Stomach (tissue), 8 donors: ENCODE measurements at regions not wholly inside any gene's neighbourhood (a gene's known extent, or its start where the extent isn't known, plus 50 kb on each side); places are given as distances from the start of the nearest gene placed in this dataset.

ENCODE experiments used
- DNase-seq, 2 donors: peaks; one replicate each; pipeline versions ENCODE4 v3.0.0 to v3.0.0-alpha.2; 2013 to 2019
- H3K27ac ChIP-seq, 5 donors: fragments of 200-600 bp in 4 of 5; sonication (generic) in 4 of 5; one replicate each; pipeline ENCODE4 v1.5.1; 2013 to 2019; ENCODE audit warnings: mild to moderate bottlenecking in 1 of 5, moderate library complexity in 1 of 5
- H3K27me3 ChIP-seq, 3 donors: fragments of 200-600 bp; sonication (generic); one replicate each; pipeline ENCODE4 v1.5.1; 2017 to 2019; ENCODE audit warnings: mixed run types in 1 of 3
- H3K36me3 ChIP-seq, 4 donors: fragments of 200-600 bp; sonication (generic); 1 replicate in 3 of 4; 2 replicates in 1 of 4; pipeline ENCODE4 v1.5.1; 2016 to 2019
- H3K4me1 ChIP-seq, 4 donors: fragments of 200-600 bp; sonication (generic); one replicate each; pipeline ENCODE4 v1.5.1; 2016 to 2019
- H3K4me3 ChIP-seq, 4 donors: fragments of 200-600 bp; sonication (generic) in 3 of 4; one replicate each; pipeline ENCODE4 v1.5.1; 2016 to 2019; ENCODE audit warnings: mild to moderate bottlenecking in 1 of 4
- H3K9me3 ChIP-seq, 4 donors: fragments of 200-600 bp; sonication (generic); one replicate each; pipeline ENCODE4 v1.5.1; 2016 to 2019
- CTCF ChIP-seq, 7 experiments: fragments of 450-650 bp in 4 of 7; fragments of 200-600 bp in 3 of 7; sonication (generic) in 3 of 7; IDR thresholded peaks; one replicate each; pipeline ENCODE4 v1.5.1; 2016 to 2019; ENCODE audit warnings: antibody characterized with exemption in 7 of 7, control low read depth in 2 of 7, mild to moderate bottlenecking in 1 of 7
- EP300 ChIP-seq: sonication (generic); formaldehyde crosslinking; IDR thresholded peaks from one replicate; pipeline ENCODE4 v1.6.1; 2017; ENCODE audit warnings: antibody characterized with exemption
- POLR2A ChIP-seq, 4 donors: fragments of 450-650 bp; IDR thresholded peaks; one replicate each; pipeline ENCODE4 v1.6.1; 2016; ENCODE audit warnings: antibody characterized with exemption in 4 of 4, control low read depth in 2 of 4, mild to moderate bottlenecking in 1 of 4, moderate library complexity in 1 of 4
- POLR2AphosphoS5 ChIP-seq, 3 donors: sonication (generic); formaldehyde crosslinking; IDR thresholded peaks; one replicate each; pipeline ENCODE4 v1.6.1; 2016; ENCODE audit warnings: antibody characterized with exemption in 3 of 3
- WGBS, 5 donors: extraction: QIAGEN DNeasy Blood & Tissue Kit in 3 of 5; methylation state at CpG; one replicate each; pipeline versions ENCODE4 v1.1.5 to v1.1.7; 2013 to 2018; 5-methylcytosine and 5-hydroxymethylcytosine counted together
- intact Hi-C: fragments of 100-400 bp; cut with DNase I; formaldehyde crosslinking; loops from one replicate; pipeline ENCODE4 v1.15.1; 2023; ENCODE audit warnings: low total_unique reads
- donor health status: healthy with polysubstance abuse.
- donor health status: Bipolar disorder and iron deficiency.
- donor health status: healthy.

GRCh38 chr13:70593716-70594115, 485.5 kb upstream of the KLHL1 start:
- WGBS, 5 donors = 44 to 53% (median 49%) methylated on average over 3 of the region's 3 CpGs
- DNase-seq = no peak
- no peak for TF ChIP-seq CTCF (IDR thresholded peaks at IDR 0.05)
- TF ChIP-seq EP300 = no peak
- no peak for TF ChIP-seq POLR2A (IDR thresholded peaks at IDR 0.05)
- TF ChIP-seq POLR2AphosphoS5 (IDR thresholded peaks at IDR 0.05) = no peak
- Histone ChIP-seq H3K27me3 (no peaks in the 10 kb centered on the region), H3K36me3 (no peaks in the 10 kb centered on the region), H3K9me3 (no peaks in the 10 kb centered on the region), H3K4me3 (no peak overlapping the region), H3K27ac (no peak overlapping the region), H3K4me1 (no peaks in the 10 kb centered on the region)
- intact Hi-C loops = no loop called here

GRCh38 chr13:70585109-70585508, 476.9 kb upstream of the KLHL1 start:
- no peaks in the 10 kb centered on the region for H3K27me3 ChIP-seq
- TF ChIP-seq EP300 (no peak), POLR2A (IDR thresholded peaks at IDR 0.05) (no peak), CTCF (IDR thresholded peaks at IDR 0.05) (no peak), POLR2AphosphoS5 (IDR thresholded peaks at IDR 0.05) (no peak)
- intact Hi-C loops = no loop called here
- H3K9me3 ChIP-seq = no peaks in the 10 kb centered on the region
- 72 to 92% (median 86%) methylated on average over 4 of the region's 4 CpGs for WGBS, 5 donors
- no peaks in the 10 kb centered on the region for H3K4me1 ChIP-seq
- H3K27ac ChIP-seq = no peak overlapping the region
- H3K36me3 ChIP-seq = no peaks in the 10 kb centered on the region
- no peak for DNase-seq
- no peak overlapping the region for H3K4me3 ChIP-seq

- no peaks in the 10 kb centered on the region for H3K36me3 ChIP-seq
- no peaks in the 10 kb centered on the region for H3K4me1 ChIP-seq
- no peaks in the 10 kb centered on the region for H3K27me3 ChIP-seq
- DNase-seq = no peak
- H3K9me3 ChIP-seq = no peaks in the 10 kb centered on the region
- no peak overlapping the region for H3K27ac ChIP-seq
- intact Hi-C loops = no loop called here
- TF ChIP-seq POLR2AphosphoS5 (IDR thresholded peaks at IDR 0.05) (no peak), EP300 (no peak), CTCF (IDR thresholded peaks at IDR 0.05) (no peak), POLR2A (IDR thresholded peaks at IDR 0.05) (no peak)
- H3K4me3 ChIP-seq = no peak overlapping the region
Measured at GRCh38 chr13:70580825-70581224, 472.6 kb upstream of the KLHL1 start.

GRCh38 chr13:70579941-70580340, 471.7 kb upstream of the KLHL1 start:
- no peaks in the 10 kb centered on the region for H3K36me3 ChIP-seq
- no peaks in the 10 kb centered on the region for H3K4me1 ChIP-seq
- no peak overlapping the region for H3K4me3 ChIP-seq
- WGBS, 5 donors = 76 to 88% (median 80%) methylated on average over 3 of the region's 3 CpGs
- no peak for DNase-seq
- TF ChIP-seq CTCF (IDR thresholded peaks at IDR 0.05) (no peak), EP300 (no peak), POLR2A (IDR thresholded peaks at IDR 0.05) (no peak), POLR2AphosphoS5 (IDR thresholded peaks at IDR 0.05) (no peak)
- intact Hi-C loops = no loop called here
- H3K27me3 ChIP-seq = no peaks in the 10 kb centered on the region
- H3K27ac ChIP-seq = no peak overlapping the region
- H3K9me3 ChIP-seq = no peaks in the 10 kb centered on the region
